ENCODE measurements at regions not wholly inside any gene's neighbourhood (a gene's known extent, or its start where the extent isn't known, plus 50 kb on each side); places are given as distances from the start of the nearest gene placed in this dataset.

DNA sequence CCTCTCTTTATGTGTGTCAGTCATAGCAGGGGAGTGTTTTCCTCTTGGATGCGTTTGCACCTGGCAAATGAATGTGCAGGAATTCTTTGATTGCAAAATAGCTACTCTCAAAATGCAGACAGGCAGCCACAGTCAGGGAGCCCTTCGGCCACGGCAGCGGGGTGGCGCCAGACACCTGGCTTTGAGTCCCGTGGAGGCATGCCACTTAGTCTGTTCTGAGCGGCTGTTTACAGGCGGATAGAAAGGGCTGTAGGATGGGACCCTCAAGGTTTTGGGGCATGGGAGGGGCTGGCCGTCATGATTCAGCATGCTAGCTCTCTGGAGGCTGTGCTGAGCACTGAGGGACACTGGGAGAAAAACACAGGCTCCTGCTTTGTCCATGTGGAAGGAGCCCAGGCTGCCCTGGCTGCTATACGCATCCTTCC is 117.1 kb downstream of the SLC25A47 start:
- DNase-seq: peak; percentile 20

DNA sequence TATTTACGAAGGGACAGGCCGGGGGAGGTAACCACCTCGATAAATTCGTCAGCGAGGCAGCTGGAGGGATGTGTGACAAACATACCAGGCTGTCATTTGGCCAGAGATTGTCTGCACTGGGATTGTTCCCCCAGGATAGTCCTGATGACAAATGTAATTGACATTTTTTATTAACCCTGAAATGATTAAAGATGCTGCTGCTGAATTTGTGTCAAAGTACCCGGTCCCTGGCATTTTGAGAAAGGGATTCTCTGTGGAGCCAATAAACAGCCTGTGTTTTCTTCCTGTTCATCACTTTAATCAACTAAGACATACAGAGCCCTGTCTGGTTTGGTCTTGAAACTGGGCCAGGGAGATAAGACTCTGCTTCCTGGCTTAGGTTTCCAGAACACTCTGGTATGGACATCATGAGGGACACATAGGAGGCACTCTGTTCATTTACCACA is 117.6 kb downstream of the SLC25A47 start:
- DNase-seq: no peak

DNA sequence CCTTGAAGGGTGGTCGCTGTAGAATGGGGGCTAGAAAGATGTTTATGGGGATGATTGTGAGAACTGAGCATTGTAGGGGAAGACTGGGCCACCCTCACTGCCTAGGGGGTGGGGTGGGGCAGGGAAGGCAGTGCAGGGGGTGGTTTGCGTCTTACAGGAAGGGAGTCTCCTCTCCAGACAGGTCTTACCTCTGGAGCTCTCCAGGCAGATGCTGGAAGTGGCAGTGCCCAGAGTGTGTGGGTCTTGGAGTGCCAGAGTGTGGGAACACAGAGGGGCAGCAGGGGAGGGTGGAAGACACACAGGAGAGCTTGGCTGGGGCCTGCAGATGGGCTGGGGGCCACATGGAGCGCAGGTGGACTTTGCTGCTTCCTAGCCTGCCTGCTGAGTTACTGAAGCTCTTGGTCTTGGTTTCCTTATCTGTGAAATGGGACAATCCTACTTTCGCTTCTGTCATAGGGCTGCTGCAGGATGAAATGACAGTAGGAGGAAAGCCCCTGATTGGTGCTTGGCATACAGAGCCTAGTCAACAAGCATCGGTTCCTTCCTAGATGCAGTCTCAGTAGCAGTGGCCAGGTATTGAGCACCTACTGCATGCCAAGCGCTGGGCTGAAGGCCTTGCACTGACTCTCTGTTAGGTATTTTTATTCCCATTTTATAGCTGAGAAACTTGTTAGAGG is 118.3 kb downstream of the SLC25A47 start:
- DNase-seq: no peak

GRCh38 chr14:100442036-100442435 is 118.9 kb downstream of the SLC25A47 start:
- DNase-seq: no peak

- DNase-seq: no peak
These were observed 119.7 kb downstream of the SLC25A47 start for GRCh38 chr14:100442498-100443490.

GRCh38 chr14:100443603-100444002 is 120.5 kb downstream of the SLC25A47 start:
- DNase-seq: no peak

DNA sequence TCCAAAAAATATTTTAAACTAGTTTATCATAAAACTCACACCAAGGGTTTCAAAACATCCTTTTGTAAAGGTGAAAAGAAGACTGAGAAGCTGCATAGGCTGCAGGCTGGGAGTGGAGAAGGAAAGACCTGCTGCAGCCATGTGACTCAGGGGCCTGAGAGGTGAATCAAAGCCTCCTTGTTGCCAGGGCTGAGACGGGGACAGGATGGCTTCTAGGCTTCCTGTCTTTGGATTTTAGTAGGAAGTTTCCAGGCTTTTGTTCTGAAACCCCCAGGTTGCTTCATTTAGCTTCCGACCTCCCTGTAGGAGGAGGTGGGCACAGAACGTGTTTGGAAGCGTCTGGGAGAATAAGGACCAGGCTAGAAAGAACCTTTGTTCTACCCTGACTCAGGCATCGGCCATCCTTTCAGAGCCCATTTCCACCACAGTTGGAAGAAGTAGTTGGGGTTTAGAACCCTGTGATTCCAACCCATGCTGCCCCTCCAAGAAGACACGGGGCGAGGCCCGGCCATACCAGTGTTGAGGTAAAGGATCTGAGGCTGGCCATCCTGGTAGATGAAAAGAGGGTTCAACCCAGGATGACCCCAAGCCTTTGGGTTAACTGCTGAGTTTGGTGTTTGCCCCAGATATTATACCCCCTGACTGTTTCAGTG is 122.4 kb downstream of the SLC25A47 start:
- no peak for DNase-seq

- DNase-seq: peak; percentile 35
These were observed 123.4 kb downstream of the SLC25A47 start for GRCh38 chr14:100446572-100446971.

DNA sequence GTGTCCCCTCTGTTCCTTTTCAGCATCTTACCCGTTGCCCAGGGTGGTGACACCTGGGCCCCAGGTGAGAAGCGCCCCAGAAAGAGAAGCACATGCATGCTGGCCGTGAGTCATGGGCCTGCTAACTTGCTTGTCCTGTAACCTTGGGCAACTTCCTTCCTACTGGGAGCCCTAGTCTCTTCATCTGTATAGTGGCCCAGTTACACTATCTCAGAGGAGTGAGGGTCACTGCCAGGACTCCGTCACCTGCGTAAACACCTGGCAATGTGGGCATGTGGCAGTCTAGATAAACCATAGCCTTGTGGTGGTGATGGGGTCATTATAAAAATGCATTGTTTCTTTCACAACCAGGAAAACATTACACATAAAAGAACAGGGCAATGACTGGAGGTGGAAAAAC is 125.2 kb downstream of the SLC25A47 start:
- no peak for DNase-seq

- DNase-seq: no peak
These were observed 126.3 kb downstream of the SLC25A47 start for GRCh38 chr14:100449225-100449987.

DNA sequence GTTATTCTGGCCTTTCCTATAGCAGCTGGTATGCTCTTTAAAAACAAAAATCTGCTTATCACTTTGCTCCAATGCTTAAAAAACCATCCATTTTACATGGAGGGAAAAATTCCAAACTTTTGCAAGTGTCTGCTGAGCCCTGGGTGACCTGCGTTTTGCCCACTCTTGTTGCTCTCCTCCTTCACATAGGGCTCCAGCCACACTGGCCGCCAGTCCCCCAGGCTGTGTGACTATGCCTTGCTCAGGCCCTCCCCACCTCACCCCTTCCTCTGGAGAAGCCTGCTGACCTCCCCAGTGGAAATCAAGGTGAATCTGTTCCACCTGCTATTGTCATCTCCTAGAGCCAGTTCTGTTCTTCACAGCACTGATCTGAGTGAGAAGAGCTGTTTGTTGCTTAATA is 126.9 kb downstream of the SLC25A47 start:
- DNase-seq: no peak

- DNase-seq: no peak
These were observed 127.6 kb downstream of the SLC25A47 start for GRCh38 chr14:100450736-100451135.

DNA sequence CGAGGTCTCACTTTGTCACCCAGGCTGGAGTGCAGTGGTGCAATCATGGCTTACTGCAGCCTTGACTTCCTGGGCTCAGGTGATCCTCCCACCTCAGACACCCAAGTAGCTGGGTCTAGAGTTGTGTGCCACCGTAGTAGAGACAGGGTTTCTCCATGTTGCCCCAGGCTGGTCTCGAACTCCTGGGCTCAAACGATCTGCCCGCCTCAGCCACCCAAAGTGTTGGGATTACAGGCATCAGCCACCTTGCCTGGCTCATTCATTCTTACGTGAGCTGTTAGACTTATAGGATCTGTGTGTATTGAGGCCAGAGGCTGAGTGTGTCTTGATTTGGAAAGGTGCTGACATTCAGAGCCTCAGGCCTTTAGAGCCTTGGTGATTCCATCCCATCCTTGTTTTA is 128.1 kb downstream of the SLC25A47 start:
- no peak for DNase-seq

- no peak for DNase-seq
These were observed 130.8 kb downstream of the SLC25A47 start for GRCh38 chr14:100453930-100454329.

GRCh38 chr14:100454437-100454836 is 131.3 kb downstream of the SLC25A47 start:
- DNase-seq: no peak

- no peak for DNase-seq
These were observed 123.3 kb downstream of the BEGAIN start for GRCh38 chr14:100463937-100464336.

GRCh38 chr14:100466111-100466856 is 120.9 kb downstream of the BEGAIN start:
- DNase-seq: no peak

DNA sequence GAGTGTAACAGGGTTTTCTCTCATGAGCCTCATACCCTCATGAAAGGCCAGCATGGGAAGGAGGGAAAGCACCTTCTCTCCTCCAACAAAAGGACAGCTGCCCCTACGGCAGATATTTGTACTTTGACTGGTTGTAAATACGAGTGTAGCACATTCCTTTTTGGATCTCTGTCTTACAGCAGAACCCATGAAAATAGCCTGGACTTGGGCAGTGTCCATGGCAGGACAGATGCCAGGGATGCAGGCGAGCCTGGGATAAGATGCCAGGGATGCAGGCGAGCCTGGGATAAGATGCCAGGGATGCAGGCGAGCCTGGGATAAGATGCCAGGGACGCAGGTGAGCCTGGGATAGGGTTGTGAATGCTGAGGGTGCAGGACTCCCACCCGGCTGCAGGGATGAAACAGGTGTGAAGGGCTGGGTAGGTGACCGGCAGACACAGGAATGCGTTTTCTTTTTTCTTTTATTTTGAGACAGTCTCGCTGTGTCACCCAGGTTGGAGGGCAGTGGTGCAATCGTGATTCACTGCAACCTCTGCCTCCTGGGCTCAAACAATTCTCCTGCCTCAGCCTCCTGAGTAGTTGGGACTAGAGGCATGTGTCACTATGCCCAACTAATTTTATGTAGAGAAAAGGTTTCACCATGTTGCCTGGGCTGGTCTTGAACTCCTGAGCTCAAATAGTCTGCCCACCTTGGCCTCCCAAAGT is 120.0 kb downstream of the BEGAIN start:
- DNase-seq: no peak

DNA sequence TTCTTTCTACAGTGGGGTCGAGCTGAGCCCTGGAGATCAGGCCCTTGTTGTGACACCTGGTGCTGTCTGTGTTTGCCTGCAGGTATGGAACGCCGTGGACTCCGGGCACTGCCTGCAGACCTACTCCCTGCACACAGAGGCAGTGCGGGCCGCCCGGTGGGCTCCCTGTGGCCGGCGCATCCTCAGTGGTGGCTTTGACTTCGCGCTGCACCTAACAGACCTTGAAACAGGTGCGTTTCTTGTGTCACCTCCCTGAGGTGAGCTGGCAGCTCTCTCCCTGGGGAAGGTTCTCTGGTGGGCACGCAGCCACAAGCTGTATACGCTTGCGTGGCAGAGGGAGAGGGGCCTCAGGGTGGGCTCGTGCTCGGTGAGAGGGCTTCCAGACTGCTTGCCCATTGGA is 119.3 kb downstream of the BEGAIN start:
- no peak for DNase-seq

- DNase-seq: no peak
These were observed 118.7 kb downstream of the BEGAIN start for GRCh38 chr14:100468557-100468956.

Measured in stimulated activated CD4-positive, alpha-beta T cell treated with anti-CD3 and anti-CD28 coated beads, Interleukin-1b, Interleukin-23, amount 100 ng/mL, for 48 hours (primary cell).